GM19455 (cell line): ENCODE measurements at regions not wholly inside any gene's neighbourhood (a gene's known extent, or its start where the extent isn't known, plus 50 kb on each side); places are given as distances from the start of the nearest gene placed in this dataset.

Experiments
- ATAC-seq: cut with Tn5 transposase; IDR thresholded peaks from one replicate; pipeline ENCODE4 v1.9.1; 2021; ENCODE audit not compliant: unreplicated experiment

DNA sequence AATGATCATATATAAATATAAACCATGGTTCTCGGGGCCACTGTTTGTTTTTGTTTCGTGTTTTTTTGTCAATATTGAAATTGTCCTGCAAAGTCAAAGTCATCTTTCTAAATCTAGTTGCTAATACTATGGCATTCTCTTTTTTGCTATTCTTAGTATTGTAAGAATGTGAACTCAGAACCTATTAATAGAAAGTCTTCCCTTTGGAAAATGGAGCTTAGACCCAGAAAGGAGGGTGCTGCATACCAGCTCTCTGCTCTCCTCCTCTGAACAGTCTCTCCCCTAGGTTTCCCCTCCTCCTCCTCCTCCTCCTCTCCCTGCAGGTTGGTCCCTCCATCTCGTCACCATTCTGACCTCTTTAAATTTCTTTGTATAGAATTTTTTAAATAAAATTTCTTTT lies 150.4 kb upstream of the CCN2 start:
- ATAC-seq, result no peak

GRCh38 chr6:132100388-132100990 lies 149.3 kb upstream of the CCN2 start:
- no peak for ATAC-seq

- ATAC-seq, result no peak
Measured at GRCh38 chr6:132096996-132097395, 145.8 kb upstream of the CCN2 start.

DNA sequence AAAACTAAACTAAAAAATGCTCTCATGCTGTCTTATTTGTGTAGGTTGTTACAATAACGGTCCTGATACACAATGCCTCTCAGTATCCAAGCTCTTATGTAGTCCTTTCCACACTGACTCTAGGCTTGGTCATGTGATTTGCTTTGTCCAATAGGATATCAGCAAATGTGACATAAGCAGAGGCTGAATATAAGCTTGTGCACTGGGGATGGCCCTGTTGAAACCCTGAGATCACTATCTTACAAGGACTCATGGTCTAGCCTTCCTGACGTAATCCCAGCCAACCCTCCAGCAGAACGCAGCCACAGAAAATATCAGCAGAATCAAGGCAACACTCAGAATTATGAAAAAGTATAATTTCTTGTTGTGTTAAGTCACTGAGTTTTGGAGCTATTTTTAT lies 145.1 kb upstream of the CCN2 start:
- ATAC-seq, result no peak

GRCh38 chr6:132089173-132089572 lies 138.0 kb upstream of the CCN2 start:
- no peak for ATAC-seq

DNA sequence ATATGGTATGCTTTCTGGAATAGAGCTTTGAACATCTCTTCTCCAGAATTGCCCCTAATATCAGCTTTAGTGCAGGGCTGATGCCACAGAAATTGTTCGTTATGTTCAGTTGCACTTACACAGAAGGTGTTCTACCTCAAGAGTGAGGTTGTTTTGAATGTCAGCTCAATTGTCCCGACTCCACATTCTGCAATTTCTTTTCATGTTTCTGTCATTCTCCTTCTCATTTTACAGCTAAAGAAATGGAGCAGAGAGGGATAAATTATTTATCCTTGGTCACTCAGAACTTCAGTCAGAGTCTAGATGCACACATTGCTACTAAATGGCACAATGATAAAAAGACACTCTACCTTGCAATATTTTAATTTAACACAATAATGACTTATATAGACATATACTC lies 137.0 kb upstream of the CCN2 start:
- ATAC-seq, result no peak

- ATAC-seq, result no peak
Measured at GRCh38 chr6:132087391-132087790, 136.2 kb upstream of the CCN2 start.

DNA sequence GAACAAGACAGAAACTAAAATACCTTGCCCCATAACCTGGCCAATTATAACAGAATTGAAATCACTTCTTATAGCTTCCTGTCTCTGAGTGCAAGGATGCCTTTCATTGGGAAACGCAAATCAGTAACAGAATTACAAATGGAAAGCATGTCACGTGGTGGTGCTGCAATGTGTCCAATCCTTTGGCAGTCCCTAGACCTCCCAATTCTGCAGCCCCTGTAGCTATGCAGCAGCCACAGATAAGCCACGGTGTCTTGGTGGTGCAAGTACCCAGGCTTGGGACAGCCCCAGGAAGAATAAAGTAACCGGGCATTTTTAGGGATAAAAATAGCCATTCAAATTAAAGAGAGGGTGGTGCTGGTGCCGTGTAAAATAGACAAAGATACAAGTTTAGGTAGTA lies 134.6 kb upstream of the CCN2 start:
- ATAC-seq, result no peak

GRCh38 chr6:132084811-132085509 lies 133.8 kb upstream of the CCN2 start:
- no peak for ATAC-seq

GRCh38 chr6:132082421-132082820 lies 131.2 kb upstream of the CCN2 start:
- ATAC-seq, result no peak

- no peak for ATAC-seq
Measured at GRCh38 chr6:132081338-132081737, 130.2 kb upstream of the CCN2 start.

- ATAC-seq, result no peak
Measured at GRCh38 chr6:132079286-132079685, 128.1 kb upstream of the CCN2 start.

DNA sequence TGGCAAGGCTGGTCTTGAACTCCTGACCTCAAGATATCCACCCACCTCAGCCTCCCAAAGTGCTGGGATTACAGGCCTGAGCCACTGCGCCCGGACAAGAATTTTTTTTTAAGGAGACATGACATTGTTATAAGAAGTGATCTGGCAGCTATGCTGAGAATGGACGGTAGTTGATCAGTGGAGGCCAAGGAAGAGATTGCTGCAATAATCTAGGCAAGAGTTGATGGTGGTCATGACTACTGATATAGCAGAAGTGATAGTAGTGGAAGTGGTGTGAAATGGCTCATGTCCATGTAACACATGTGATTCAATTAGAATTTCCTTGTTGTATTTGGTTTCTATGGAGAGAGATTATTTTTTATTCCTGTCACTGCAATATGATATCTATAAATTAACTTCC lies 125.3 kb upstream of the CCN2 start:
- ATAC-seq, result no peak

DNA sequence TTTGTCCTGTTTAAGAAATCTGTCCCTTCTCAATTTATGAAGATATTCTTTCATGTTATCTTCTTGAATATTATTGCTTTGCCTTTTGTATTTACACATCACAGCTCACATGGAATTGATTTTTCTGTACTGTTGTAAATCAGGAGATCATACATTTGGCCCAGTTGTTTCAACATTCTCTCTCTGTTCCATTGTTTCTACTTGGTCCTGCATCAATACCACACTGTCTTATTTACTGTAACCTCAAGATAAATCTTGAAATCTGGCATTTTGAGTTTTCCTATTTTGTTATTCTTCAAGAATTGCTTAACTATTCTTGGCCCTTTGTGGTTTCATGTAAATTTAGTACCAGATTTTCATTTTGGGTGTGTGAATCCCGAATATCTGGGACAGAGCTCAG lies 121.7 kb upstream of the CCN2 start:
- no peak for ATAC-seq

- no peak for ATAC-seq
Measured at GRCh38 chr6:132072271-132072670, 121.1 kb upstream of the CCN2 start.

DNA sequence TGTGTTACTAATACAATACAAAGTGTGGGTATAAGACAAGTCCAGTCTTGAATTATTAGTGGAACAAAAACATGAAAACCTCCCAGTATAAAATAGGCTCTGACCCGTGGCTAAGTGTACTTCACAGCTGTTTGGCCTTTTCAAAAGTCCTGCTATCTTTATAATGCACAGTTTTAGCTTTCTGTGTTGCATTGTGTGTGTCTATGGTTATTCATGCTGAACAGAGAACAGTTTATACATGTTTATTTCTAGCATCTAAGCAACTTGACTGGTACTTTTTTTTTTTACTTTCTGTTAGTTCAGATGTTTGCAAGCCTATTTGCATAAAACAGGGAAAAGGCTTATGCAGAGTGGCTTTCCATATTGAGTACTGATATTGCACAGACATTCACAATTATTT lies 119.2 kb upstream of the CCN2 start:
- no peak for ATAC-seq

- no peak for ATAC-seq
Measured at GRCh38 chr6:132068766-132069165, 117.6 kb upstream of the CCN2 start.

DNA sequence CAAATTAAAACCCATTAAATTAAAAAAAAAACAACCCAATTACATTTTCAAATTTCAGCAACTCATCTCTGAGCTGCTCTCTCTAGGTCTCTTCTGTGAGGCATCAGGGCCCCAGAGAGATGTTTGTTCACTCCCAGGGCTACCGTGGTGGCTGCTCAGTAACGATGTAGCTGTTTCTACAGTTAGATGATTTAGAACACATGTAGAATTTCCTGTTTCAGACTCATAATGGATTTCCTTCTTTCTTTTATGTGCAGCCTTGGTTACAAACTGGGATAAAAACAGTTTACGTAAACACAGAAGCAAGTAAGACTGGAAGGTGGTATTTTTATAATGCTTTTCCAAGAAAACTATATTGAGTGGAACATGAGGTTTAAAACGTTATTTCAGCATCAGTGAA lies 116.1 kb upstream of the CCN2 start:
- ATAC-seq, result no peak

DNA sequence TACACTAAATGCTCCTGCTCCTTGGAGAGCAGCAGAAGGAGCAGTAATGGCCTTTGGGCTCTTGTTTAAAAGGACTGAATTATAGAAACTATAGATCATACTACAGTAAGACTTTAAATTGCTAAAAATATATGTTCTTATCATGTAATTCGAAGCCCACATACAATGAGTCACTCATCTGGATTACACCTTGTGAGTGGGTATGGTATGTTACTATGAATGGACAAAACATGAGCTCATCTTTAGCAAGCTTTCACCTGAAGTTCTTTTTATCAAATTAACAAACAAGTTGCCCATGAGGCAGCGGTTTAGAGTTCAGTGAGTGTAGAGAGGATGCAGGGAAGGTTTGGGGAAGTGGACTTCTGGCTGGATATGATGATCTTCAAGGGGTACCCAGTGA lies 114.4 kb upstream of the CCN2 start:
- no peak for ATAC-seq

GRCh38 chr6:132063738-132064137 lies 112.6 kb upstream of the CCN2 start:
- ATAC-seq, result no peak

GRCh38 chr6:132063204-132063603 lies 112.0 kb upstream of the CCN2 start:
- ATAC-seq, result no peak

DNA sequence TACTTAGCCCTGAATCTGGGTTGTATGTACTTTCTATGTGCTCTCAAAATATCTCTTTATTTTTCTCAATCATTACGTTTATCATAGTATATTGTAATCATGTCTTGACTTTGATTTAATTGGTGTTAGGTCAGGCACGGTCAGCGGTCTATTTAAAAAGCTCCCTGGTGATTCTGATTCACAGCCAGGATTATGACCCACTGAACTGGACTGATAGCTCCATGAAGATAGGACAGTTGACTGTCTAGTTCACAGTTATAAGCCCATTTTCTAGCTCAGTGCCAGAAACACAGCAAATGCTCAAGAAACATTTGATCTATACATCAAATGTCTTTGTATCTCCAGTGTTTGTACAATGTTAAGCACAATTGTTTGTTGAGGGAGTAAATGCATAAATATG lies 111.5 kb upstream of the CCN2 start:
- ATAC-seq, result no peak

DNA sequence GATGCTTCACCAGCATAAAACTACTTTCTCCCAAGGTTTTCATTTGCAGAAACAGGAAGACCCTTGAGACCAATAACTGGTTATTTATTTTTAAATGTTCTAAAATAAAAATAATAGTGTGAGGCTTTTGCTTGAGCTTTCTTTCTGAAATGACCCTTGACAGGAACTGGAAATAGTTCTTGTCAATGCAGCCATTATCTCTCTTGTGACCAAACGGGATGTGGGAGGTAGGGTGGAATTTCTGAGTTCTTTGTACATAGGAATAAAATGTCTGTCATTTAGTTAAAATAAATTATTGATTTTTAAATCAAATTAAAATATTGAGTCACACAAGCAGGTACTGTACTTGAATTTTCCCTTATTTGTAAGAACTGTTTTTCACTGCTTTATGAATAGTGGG lies 110.2 kb upstream of the CCN2 start:
- ATAC-seq, result no peak
